ENCODE measurements at regions not wholly inside any gene's neighbourhood (a gene's known extent, or its start where the extent isn't known, plus 50 kb on each side); places are given as distances from the start of the nearest gene placed in this dataset.

GRCh38 chr20:58130156-58130555, 98.3 kb downstream of the ANKRD60 start:
- CTCF ChIA-PET = no interaction called here
- POLR2A ChIA-PET = no interaction called here
- H3K27ac ChIP-seq (ENCODE audit: low read depth, low read length) = no peak overlapping the region
- H3K4me3 ChIP-seq (ENCODE audit: low read depth, low read length) = no peak overlapping the region
- peaks cover 26% of the 10 kb centered on the region for H3K27me3 ChIP-seq (ENCODE audit: control insufficient read depth, insufficient read depth, low read length)
- no peak for DNase-seq (ENCODE audit: low read depth, low spot score)
- TF ChIP-seq CTCF (IDR thresholded peaks at IDR 0.05; ENCODE audit: low read depth, low read length) = no peak
- H3K9me3 ChIP-seq (ENCODE audit: control insufficient read depth, insufficient read depth, low read length) = no peaks in the 10 kb centered on the region

- no peak for DNase-seq (ENCODE audit: low read depth, low spot score)
- no peak for TF ChIP-seq CTCF (IDR thresholded peaks at IDR 0.05; ENCODE audit: low read depth, low read length)
- ChIA-PET CTCF (no interaction called here), POLR2A (no interaction called here)
- Histone ChIP-seq H3K27ac (ENCODE audit: low read depth, low read length) (no peak overlapping the region), H3K4me3 (ENCODE audit: low read depth, low read length) (no peak overlapping the region), H3K27me3 (ENCODE audit: control insufficient read depth, insufficient read depth, low read length) (peaks cover 26% of the 10 kb centered on the region), H3K9me3 (ENCODE audit: control insufficient read depth, insufficient read depth, low read length) (no peaks in the 10 kb centered on the region)
These were observed 98.7 kb downstream of the ANKRD60 start for GRCh38 chr20:58129721-58130151.

GRCh38 chr20:58128635-58129625, 99.5 kb downstream of the ANKRD60 start:
- TF ChIP-seq CTCF (IDR thresholded peaks at IDR 0.05; ENCODE audit: low read depth, low read length) = no peak
- no peak for DNase-seq (ENCODE audit: low read depth, low spot score)
- Histone ChIP-seq H3K4me3 (ENCODE audit: low read depth, low read length) (no peak overlapping the region), H3K27ac (ENCODE audit: low read depth, low read length) (no peak overlapping the region), H3K9me3 (ENCODE audit: control insufficient read depth, insufficient read depth, low read length) (no peaks in the 10 kb centered on the region), H3K27me3 (ENCODE audit: control insufficient read depth, insufficient read depth, low read length) (peaks cover 23% of the 10 kb centered on the region)
- ChIA-PET POLR2A (no interaction called here), CTCF (no interaction called here)

GRCh38 chr20:58127701-58128111, 100.7 kb downstream of the ANKRD60 start:
- H3K4me3 ChIP-seq (ENCODE audit: low read depth, low read length) = no peak overlapping the region
- POLR2A ChIA-PET = no interaction called here
- DNase-seq (ENCODE audit: low read depth, low spot score) = no peak
- H3K9me3 ChIP-seq (ENCODE audit: control insufficient read depth, insufficient read depth, low read length) = no peaks in the 10 kb centered on the region
- no peak for TF ChIP-seq CTCF (IDR thresholded peaks at IDR 0.05; ENCODE audit: low read depth, low read length)
- CTCF ChIA-PET = no interaction called here
- H3K27me3 ChIP-seq (ENCODE audit: control insufficient read depth, insufficient read depth, low read length) = peaks cover 17% of the 10 kb centered on the region
- H3K27ac ChIP-seq (ENCODE audit: low read depth, low read length) = no peak overlapping the region

- no peak for TF ChIP-seq CTCF (IDR thresholded peaks at IDR 0.05; ENCODE audit: low read depth, low read length)
- ChIA-PET POLR2A (no interaction called here), CTCF (no interaction called here)
- H3K27ac ChIP-seq (ENCODE audit: low read depth, low read length) = no peak overlapping the region
- H3K9me3 ChIP-seq (ENCODE audit: control insufficient read depth, insufficient read depth, low read length) = no peaks in the 10 kb centered on the region
- no peak overlapping the region for H3K4me3 ChIP-seq (ENCODE audit: low read depth, low read length)
- no peak for DNase-seq (ENCODE audit: low read depth, low spot score)
- H3K27me3 ChIP-seq (ENCODE audit: control insufficient read depth, insufficient read depth, low read length) = peaks cover 8% of the 10 kb centered on the region
These were observed 102.7 kb downstream of the ANKRD60 start for GRCh38 chr20:58125726-58126125.

All from AG04450 (cell line).